Smooth muscle cell (in vitro differentiated cells): ENCODE measurements at regions not wholly inside any gene's neighbourhood (a gene's known extent, or its start where the extent isn't known, plus 50 kb on each side); places are given as distances from the start of the nearest gene placed in this dataset.

Source experiments
- DNase-seq: peaks from one replicate; lab custom pipeline; 2025; ENCODE audit not compliant: unreplicated experiment; lab: John Stamatoyannopoulos, UW
- H2AFZ ChIP-seq: fragments of 200-600 bp; sonication (generic); 2 replicates; pipeline ENCODE4 v1.6.0; 2016; ENCODE audit warnings: antibody characterized with exemption, low read depth, mild to moderate bottlenecking
- H3F3A ChIP-seq: fragments of 200-600 bp; sonication (generic); 2 replicates; pipeline ENCODE4 v1.6.0; 2017; ENCODE audit warnings: antibody characterized with exemption, low read depth
- H3K27ac ChIP-seq: fragments of 200-600 bp; sonication (generic); 2 replicates; pipeline ENCODE4 v1.5.1; 2016; ENCODE audit warnings: low read depth, mild to moderate bottlenecking
- H3K27me3 ChIP-seq: fragments of 200-600 bp; sonication (generic); 2 replicates; pipeline ENCODE4 v1.6.1; 2016; ENCODE audit warnings: low read depth, mild to moderate bottlenecking
- H3K36me3 ChIP-seq: fragments of 200-600 bp; sonication (generic); 2 replicates; pipeline ENCODE4 v1.5.1; 2016; ENCODE audit warnings: low read depth
- H3K4me1 ChIP-seq: fragments of 200-600 bp; sonication (generic); 2 replicates; pipeline ENCODE4 v1.5.1; 2016; ENCODE audit warnings: low read depth
- H3K4me2 ChIP-seq: fragments of 200-600 bp; sonication (generic); 2 replicates; pipeline ENCODE4 v1.6.0; 2016; ENCODE audit warnings: mild to moderate bottlenecking
- H3K4me3 ChIP-seq: fragments of 200-600 bp; sonication (generic); 2 replicates; pipeline ENCODE4 v1.5.1; 2016; ENCODE audit warnings: mild to moderate bottlenecking
- H3K79me2 ChIP-seq: fragments of 200-600 bp; sonication (generic); 2 replicates; pipeline ENCODE4 v1.6.0; 2016; ENCODE audit warnings: low read depth, mild to moderate bottlenecking
- H3K9ac ChIP-seq: fragments of 200-600 bp; sonication (generic); 2 replicates; pipeline ENCODE4 v1.6.0; 2016; ENCODE audit warnings: low read depth
- H3K9me3 ChIP-seq: fragments of 200-600 bp; sonication (generic); replicated peaks from 2 replicates; pipeline ENCODE4 v1.5.1; 2016; ENCODE audit warnings: low read depth
- H4K20me1 ChIP-seq: fragments of 200-600 bp; sonication (generic); 2 replicates; pipeline ENCODE4 v1.6.0; 2016; ENCODE audit warnings: low read depth
- CTCF ChIP-seq: fragments of 200-600 bp; sonication (generic); IDR thresholded peaks from 2 replicates; pipeline ENCODE4 v1.5.1; 2017; ENCODE audit warnings: borderline replicate concordance, mild to moderate bottlenecking, antibody characterized with exemption; ENCODE audit not compliant: insufficient read depth, poor library complexity, severe bottlenecking
- WGBS: methylation state at CpG from one replicate; pipeline ENCODE4 v1.1.7; 2016; ENCODE audit warnings: low lambda C conversion rate; 5-methylcytosine and 5-hydroxymethylcytosine counted together

GRCh38 chrX:38941675-38942074 lies 140.4 kb downstream of the MID1IP1 start:
- no peaks in the 10 kb centered on the region for H3K79me2 ChIP-seq
- no peak for DNase-seq
- WGBS, result 88% methylated on average over 1 of the region's 1 CpG
- no peaks in the 10 kb centered on the region for H3F3A ChIP-seq
- no peak overlapping the region for H3K9ac ChIP-seq
- no peaks in the 10 kb centered on the region for H3K27me3 ChIP-seq
- no peak overlapping the region for H3K27ac ChIP-seq
- no peaks in the 10 kb centered on the region for H4K20me1 ChIP-seq
- peaks cover 8% of the 10 kb centered on the region for H3K9me3 ChIP-seq
- H3K36me3 ChIP-seq, result no peaks in the 10 kb centered on the region
- no peaks in the 10 kb centered on the region for H3K4me1 ChIP-seq
- no peak overlapping the region for H3K4me3 ChIP-seq
- no peak overlapping the region for H3K4me2 ChIP-seq
- no peak for TF ChIP-seq CTCF
- no peak overlapping the region for H2AFZ ChIP-seq

GRCh38 chrX:38943120-38943519 lies 141.9 kb downstream of the MID1IP1 start:
- no peak for TF ChIP-seq CTCF
- no peaks in the 10 kb centered on the region for H3F3A ChIP-seq
- H3K27ac ChIP-seq, result no peak overlapping the region
- H3K4me2 ChIP-seq, result no peak overlapping the region
- no peaks in the 10 kb centered on the region for H4K20me1 ChIP-seq
- DNase-seq, result no peak
- no peaks in the 10 kb centered on the region for H3K36me3 ChIP-seq
- H2AFZ ChIP-seq, result no peak overlapping the region
- no peak overlapping the region for H3K9ac ChIP-seq
- no peak overlapping the region for H3K4me3 ChIP-seq
- no peaks in the 10 kb centered on the region for H3K79me2 ChIP-seq
- H3K4me1 ChIP-seq, result no peaks in the 10 kb centered on the region
- WGBS, result 76% methylated on average over 1 of the region's 1 CpG
- no peaks in the 10 kb centered on the region for H3K27me3 ChIP-seq
- peaks cover 8% of the 10 kb centered on the region for H3K9me3 ChIP-seq

GRCh38 chrX:38948046-38948445 lies 146.8 kb downstream of the MID1IP1 start:
- H4K20me1 ChIP-seq, result no peaks in the 10 kb centered on the region
- H3K4me3 ChIP-seq, result no peak overlapping the region
- no peaks in the 10 kb centered on the region for H3K79me2 ChIP-seq
- no peaks in the 10 kb centered on the region for H3K36me3 ChIP-seq
- H3F3A ChIP-seq, result no peaks in the 10 kb centered on the region
- H3K4me1 ChIP-seq, result no peaks in the 10 kb centered on the region
- no peak overlapping the region for H3K9ac ChIP-seq
- no peak overlapping the region for H2AFZ ChIP-seq
- no peak for TF ChIP-seq CTCF
- H3K9me3 ChIP-seq, result no peaks in the 10 kb centered on the region
- H3K27ac ChIP-seq, result no peak overlapping the region
- H3K27me3 ChIP-seq, result no peaks in the 10 kb centered on the region
- DNase-seq, result no peak
- H3K4me2 ChIP-seq, result no peak overlapping the region

DNA sequence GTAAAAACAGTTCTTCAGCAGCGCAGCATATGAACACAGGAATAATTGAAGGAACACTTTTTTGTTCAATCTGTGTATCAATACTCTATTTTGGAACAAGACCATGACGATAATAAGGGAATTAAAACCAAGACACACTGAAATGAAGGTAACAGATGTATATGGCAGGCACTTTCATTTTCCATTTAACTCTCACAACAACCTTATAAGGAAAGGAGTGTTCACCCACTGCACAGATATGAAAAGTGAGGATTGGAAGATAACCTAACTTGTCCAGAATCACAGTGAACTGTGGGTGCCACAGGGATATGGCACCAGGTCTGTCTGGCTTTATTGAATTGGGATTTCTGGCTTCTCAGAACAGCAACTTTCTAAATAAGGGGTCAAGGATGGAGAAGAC lies 153.3 kb downstream of the MID1IP1 start:
- no peak for TF ChIP-seq CTCF
- no peaks in the 10 kb centered on the region for H3K9me3 ChIP-seq
- no peaks in the 10 kb centered on the region for H3K4me1 ChIP-seq
- WGBS, result 86% methylated on average over 2 of the region's 2 CpGs
- H3K9ac ChIP-seq, result no peak overlapping the region
- H3F3A ChIP-seq, result no peaks in the 10 kb centered on the region
- H3K79me2 ChIP-seq, result no peaks in the 10 kb centered on the region
- no peak overlapping the region for H3K27ac ChIP-seq
- H3K4me3 ChIP-seq, result no peak overlapping the region
- H4K20me1 ChIP-seq, result no peaks in the 10 kb centered on the region
- H3K36me3 ChIP-seq, result no peaks in the 10 kb centered on the region
- no peak overlapping the region for H3K4me2 ChIP-seq
- no peak for DNase-seq
- H3K27me3 ChIP-seq, result no peaks in the 10 kb centered on the region
- no peak overlapping the region for H2AFZ ChIP-seq
